GM18511 (cell line): ENCODE measurements at regions not wholly inside any gene's neighbourhood (a gene's known extent, or its start where the extent isn't known, plus 50 kb on each side); places are given as distances from the start of the nearest gene placed in this dataset.

ENCODE experiments used
- ATAC-seq: cut with Tn5 transposase; IDR thresholded peaks from one replicate; pipeline ENCODE4 v1.9.1; 2021; ENCODE audit warnings: mild to moderate bottlenecking, moderate library complexity; ENCODE audit not compliant: unreplicated experiment

DNA sequence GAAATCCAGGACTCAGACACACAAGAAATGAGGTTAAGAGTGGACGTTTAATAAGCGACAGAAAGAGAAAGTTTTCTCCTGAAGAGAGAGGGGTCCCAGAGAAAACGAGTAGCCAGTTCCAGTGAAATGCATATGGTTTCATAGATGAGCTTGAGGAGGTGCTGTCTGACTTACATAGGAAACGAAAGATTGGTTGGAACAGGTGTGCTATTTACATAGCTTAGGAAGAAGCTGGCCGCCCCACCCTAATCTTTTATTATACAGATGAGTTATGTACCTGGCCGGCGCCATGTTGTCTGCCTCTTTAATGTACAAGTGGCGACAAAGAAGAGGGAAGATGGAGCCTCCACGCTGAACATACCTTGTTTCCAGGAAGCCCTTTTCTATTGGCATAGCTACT lies 223.0 kb downstream of the SLC6A15 start:
- ATAC-seq, result no peak

DNA sequence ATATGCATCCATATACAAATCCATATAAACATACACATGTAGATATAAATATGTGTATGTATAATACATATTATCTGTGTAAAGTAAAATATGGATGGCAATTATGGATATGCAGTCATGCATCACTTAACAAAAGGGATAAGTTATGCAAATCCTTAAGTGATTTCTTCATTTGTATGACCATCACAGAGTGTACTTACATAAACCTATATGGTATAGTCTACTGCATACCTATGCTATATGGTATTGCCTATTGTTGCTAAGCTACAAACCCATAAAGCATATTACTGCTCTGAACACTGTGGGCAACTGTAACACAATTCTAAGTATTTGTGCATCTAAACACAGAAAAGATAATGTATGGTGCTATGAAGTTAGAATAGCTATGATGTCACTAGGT lies 227.2 kb downstream of the SLC6A15 start:
- no peak for ATAC-seq

DNA sequence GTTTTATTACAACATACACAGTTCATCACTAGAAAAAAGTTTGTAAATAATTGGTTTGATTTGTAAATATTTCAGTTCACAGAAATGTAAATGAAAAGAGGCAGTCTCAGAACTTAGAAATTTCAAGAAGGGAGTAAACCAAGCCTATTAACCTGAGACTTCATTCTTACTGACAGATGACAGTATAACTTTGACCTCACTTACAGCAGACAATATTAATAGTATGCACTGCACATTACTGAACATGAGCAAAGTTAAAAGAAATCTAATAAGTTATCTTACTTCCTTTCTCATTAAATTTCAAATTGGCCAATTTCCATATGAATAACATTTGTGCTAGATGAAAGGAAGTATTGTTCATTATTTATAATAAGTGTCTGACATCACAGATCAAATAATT lies 235.8 kb downstream of the SLC6A15 start:
- ATAC-seq, result no peak

DNA sequence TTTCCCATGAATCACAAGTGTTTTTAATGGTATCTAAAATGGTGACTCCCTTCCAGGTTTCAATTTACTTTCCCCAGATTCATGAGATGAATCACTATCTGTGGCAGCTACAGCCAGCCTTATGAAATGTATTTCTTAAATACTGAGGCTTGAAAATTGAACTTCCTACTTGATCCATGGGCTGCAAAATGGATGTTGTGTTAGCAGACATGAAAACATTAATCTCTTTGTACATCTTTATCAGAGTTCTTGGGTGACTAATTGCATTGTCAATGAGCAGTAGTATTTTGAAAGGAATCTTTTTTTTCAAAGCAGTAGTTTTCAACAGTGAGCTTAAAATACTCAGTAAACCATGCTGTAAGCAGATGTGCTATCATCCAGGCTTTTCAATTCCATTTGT lies 250.8 kb downstream of the SLC6A15 start:
- no peak for ATAC-seq

DNA sequence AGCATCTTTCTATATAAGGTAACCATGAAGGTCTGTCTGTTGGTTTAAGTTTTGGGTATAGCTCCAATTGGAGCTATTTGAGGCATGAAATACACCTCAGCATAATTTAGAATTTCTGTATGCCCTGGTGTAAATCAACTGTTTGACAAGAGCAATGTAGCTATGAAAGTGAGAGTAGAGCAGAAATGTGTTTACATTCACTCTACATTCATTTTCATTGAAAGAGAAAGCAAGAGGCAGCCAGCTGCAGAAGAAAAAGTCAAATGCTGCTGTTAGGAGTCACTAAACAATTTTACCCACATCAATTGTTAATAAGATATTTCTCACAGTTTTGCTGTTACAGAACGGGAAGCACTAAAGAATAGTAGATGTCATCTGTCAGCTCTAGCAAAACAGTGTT lies 252.5 kb downstream of the SLC6A15 start:
- ATAC-seq, result no peak

DNA sequence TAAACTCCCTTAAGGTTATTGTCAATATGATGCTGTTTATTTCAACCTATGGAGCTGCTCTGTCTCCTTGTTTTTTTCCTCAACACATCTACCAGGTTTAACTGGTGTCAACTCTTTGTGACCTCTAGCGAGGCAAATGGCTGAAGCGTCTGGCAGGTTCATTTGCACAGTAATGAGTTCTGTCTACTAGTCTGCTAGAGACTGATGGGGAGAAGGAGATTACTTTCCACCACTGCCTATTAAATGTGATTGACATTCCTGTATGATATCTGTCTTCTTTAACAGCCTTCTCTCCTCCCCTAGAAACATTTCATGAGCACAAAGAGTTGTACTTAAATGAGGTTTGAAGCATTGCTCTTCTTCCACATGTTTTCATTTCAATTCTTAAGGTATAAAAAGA lies 253.7 kb downstream of the SLC6A15 start:
- no peak for ATAC-seq

DNA sequence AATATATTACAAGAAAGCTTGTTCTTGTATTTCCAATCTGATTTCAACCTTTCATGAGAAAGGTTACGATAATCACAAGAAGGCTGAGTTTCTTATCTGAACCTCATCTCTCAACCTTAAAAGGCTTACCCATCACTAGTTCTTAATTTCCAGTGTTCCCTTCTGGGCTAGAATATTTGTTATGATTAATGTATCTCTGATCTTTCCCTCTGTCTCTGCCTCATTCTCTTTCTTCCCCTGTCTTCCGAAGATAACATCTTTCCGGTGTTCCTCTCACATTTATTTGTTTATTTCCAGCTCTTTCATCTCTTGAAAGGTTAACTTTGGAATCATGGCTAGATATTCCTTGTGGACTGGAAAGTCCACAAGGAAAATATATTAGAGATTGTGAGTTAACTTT lies 255.9 kb downstream of the SLC6A15 start:
- ATAC-seq, result no peak

DNA sequence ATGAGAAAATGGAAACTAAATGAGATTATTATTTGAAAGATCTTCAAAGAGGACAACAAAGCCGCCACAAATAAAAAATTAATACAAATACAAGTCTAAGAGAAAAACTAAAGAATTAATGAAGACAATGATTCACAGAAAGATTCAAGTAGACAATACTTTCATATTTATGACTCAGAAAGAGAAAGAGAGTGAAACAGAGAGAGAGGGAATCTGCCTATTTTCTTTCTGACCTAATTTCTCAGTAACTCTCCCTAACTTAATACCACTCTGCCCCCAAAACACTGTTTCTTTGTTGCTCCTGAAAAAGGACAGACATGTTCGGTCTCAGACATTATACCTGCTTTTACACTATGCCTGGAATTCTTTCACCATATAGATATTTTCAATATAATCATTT lies 259.1 kb downstream of the SLC6A15 start:
- no peak for ATAC-seq

DNA sequence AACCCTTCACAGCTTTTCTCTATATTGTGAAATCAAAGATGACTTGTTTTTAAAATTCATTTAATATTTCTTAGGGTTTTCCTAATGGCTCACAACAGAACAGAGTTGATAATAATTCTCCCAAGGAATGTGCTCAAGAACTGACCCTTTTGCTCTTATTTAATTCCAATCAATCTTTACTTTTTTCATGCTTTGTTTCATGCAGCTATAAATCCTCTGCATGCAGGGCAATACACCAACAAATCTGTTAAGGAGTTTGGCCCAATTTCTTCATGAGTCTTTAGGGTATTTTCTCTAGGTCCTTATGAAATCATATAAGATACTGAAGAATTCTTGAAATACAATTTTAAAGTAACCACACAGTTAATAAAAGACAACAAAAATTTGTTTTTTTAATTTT lies 264.2 kb downstream of the SLC6A15 start:
- no peak for ATAC-seq

DNA sequence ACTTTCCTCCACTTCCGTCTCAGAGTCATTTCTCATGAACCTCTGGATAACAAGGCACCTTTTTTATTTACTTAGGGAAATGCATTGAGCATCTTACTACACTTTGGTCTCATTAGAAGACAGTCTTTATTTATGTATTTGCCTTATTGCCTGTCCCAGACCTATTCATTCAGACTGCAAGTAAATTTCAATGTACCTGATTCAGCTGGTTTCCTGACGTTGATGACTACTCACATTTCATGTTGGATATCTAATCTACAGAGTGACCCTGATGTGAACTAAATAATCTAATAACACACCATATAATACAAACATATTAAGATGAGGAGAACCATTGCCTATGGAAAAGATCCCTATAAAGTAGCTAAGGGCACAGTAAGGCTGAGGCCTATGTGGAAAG lies 267.7 kb downstream of the SLC6A15 start:
- no peak for ATAC-seq

DNA sequence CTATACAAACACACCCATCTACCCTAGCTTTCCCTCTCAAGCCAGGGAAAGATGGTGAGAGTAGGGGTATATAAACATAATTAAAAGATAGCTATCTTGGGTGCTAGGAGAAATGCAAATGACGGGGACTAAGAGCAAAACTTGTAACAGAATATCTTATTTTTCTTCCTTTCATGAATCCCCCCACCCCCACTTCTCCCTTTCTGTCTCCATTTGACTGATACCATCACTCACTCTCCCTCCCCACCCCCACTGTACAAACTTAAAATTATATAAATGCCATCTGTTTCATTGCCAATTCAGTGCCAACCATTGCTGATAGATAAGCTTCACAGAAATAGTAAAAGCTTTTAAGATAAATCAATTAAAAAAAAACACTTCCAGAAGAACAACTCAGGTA lies 268.6 kb downstream of the SLC6A15 start:
- ATAC-seq, result no peak

DNA sequence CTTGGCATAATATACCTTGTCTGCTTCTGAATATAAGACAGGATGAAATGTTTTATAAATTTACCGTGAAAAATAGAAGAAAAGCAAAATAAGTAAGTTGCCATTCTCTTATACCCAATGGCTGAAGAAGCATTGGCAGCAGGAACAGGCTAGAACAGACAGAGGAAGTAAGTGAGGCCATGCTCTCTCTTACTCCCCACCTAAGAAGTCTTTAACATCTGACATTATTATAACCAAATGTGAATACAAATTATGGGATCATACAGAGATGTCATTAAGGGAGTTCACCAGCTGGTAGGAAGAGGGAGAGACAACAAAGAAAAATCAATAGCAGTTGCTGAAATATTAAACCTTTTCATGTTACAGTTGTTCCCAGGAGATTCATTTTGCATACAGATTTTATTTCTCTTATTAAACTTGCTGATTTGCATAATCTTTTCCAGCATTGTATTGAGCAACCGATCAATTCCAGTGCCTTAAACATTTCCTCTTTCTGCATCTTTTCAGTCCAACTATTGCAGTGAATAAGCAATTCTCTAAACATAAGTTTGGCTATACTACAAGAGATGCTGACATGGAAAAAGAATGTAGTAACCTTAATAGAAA lies 270.6 kb downstream of the SLC6A15 start:
- ATAC-seq, result no peak

DNA sequence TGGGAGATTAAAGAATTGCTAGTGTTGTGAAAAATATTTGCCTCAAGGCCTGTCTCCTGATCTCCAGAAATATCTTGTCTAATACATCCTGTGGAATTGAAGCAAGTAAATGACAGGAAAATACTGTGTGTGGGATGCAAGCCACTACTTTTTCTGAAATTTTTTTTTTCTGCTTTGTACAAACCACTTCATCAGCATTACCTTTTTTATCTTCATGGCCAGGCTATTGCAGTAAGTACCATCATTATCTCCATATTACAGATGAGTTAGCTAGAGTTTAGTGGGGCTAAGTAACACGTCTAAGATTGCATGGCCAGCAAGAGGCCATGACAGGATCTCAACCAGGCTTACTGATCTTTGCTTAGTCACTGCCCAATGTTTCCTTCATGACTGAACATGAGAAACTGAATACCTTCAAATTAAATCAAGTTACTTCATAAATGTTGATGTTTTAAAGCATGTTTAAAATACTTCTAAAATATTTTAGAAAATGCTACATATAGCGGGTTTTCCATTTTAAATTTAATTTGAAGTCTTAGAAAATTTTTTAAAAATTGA lies 273.7 kb downstream of the SLC6A15 start:
- ATAC-seq, result no peak

DNA sequence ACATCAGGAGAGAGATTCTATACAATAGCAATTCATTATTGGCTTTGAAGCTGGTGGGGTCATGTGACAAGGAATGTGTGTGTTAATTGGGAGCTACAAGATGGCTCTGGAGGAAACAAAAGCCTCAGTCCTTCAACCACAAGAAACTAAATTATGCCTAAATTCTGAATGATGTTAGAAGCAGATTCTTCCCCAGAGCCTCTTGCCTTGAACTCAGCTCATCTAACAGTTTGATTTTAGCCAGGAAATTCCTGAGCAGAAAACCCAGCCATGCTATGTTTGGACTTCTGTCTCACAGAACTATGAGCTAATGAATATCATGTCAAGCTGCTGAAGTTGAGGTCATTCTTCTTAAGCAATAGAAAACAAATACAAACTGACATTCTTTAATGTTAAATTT lies 274.7 kb downstream of the SLC6A15 start:
- no peak for ATAC-seq

DNA sequence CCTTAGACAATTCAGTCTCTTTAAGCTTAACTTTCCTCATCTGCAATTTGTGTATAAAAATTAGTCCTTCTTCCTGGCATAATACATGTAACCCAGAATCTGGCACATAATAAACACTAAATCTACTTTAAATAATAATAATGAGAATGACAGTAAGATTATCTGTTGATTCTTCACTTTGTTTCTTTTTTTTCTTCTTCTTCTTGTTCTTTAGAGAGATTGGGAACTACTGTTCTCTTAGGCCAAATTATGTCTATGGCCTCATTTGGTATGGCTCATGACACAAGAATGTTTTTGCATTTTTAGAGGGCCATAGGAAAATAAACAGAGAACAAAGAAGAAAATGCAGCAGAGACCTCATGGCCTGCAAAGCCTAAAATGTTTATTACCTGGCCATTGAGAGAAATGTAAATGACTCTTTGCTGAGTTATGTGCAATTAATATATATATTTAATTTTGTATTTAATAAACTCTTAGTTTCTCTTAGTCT lies 275.8 kb downstream of the SLC6A15 start:
- no peak for ATAC-seq

DNA sequence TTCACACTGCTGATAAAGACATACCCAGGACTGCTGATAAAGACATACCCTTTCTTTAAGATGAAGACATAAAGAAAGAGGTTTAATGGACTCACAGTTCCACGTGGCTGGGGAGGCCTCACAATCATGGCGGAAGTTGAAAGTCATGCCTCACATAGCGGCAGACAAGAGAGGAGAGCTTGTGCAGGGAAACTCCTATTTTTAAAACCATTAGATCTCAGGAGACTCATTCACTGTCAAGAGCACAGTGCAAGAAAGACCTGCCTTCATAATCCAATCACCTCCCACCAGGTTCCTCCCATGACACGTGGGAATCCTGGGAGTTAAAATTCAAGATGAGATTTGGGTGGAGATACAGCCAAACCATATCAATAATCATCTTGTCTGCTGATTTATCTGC lies 278.1 kb downstream of the SLC6A15 start:
- ATAC-seq, result no peak

DNA sequence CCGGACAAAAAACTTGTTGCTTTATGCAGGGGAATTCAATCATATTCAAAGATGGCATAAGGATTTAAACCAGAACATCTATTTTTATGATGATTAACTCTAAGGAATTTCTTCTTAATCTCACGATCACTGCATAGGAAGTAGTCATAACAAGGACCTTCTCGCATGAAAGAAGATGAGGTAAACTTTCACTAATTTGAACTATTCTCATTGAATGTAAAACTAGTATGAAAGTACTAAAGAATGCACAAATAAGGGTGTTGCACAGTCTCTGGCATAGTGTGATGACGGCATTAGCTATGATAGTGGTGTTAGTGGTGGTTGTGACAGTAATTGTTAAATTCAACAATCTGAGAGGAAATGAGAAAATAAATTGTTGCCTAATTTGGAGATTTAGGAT lies 280.0 kb downstream of the SLC6A15 start:
- ATAC-seq, result no peak

DNA sequence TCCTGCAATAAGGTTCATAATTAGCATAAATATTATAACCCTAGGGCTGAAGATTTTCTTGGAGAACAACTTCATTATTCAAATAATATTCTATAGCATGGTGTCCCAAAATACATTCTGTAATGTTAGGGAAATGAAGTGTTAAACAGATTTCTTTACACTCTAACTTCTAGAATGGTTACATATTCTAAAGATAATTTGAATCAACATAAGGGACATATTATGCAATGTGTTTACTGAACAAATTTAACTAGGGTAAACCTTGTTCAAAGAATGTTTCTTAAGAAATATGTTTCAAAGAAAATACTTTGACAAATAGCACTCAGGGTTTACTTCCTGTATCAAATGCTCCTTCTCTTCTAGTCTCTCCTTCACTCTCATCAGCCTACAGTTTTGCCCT lies 281.6 kb downstream of the SLC6A15 start:
- no peak for ATAC-seq

DNA sequence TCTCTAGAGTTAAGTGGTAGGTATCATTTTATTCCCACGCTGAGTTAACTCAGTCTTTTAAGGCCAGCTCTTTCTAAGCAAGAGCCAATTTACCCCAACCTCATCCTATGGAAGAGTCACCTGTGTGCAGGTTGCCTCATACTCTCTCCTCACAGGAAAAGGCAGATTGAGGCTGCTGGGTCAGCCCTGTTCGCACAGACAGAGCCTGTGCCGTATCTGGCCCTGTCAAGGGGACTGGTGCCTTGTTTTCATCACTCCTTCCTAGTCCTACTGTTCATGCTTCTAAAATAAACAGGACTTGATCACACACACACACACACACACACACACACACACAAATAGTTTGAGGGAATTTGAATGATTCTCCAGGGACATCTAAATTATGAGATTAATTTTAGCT lies 285.0 kb downstream of the SLC6A15 start:
- no peak for ATAC-seq

DNA sequence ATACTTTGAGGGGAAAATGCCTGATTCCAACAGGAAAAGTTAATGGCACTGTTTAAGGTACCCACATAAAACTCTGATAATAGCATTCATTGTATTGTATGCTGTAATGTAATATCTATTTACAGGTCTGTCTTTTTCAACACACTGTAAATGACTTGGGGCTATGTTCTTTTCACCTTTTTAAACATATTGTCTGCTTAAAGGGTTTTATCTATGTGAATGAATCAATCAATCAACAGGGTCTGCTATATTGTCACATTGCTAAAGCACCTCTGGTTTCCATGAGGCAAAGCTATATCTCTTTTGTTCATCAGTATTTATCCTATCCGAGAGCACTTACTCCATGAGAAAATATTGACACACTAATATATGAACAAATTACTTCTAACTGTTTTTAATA lies 288.0 kb downstream of the SLC6A15 start:
- no peak for ATAC-seq

DNA sequence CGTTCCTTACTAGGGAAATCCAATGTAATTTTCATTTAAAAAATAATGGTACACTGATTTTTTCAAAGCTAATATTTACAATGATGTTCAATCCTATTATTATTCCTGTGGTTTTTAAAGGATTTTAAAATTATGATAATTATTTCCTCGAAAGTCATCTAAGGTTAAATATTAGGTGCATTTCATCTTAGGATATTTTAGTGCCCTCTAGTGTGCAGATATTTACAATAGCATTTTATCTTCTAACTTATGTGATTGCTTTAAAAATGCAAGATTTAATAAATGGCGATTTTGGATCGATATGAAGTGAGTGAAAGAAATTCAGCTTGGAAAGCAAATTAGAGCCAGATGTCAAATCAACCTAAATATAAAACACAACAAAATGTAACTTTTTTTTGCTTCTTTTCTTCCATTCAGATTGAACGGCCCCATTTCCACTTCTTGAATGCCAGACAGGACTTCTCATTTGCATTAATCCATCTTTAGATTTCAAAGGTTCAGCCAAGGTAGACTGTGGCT lies 293.5 kb downstream of the SLC6A15 start:
- ATAC-seq, result no peak

DNA sequence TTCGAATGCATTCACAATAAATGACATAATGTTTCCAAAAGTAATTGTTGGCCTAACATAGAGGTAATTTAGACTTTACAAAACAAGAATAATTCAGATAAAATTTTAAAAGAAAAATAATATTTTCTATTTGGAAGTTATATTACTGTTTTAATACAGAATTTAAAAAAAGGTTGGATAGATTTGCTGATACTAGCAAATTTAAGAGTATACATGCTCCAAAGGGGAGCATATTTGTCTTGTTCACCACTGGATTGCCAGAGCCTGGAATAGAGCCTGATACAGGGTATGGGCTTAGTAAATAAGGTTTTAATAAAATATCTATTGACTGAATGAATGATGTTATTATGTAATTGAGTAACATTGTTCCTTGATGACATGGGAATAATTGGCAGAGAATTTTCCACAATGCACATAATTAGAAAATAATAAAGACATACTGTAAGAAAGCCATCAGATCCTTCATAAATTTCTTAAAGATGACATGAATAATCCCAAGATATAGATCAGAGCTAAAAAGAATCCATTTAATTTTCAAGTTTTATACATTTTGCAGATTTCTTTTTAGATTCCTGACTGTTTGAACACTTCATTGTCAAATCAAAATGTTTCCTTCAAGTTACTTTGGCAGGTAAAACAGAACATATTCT lies 305.3 kb downstream of the SLC6A15 start:
- no peak for ATAC-seq
